ENCODE measurements at regions not wholly inside any gene's neighbourhood (a gene's known extent, or its start where the extent isn't known, plus 50 kb on each side); places are given as distances from the start of the nearest gene placed in this dataset.

DNA sequence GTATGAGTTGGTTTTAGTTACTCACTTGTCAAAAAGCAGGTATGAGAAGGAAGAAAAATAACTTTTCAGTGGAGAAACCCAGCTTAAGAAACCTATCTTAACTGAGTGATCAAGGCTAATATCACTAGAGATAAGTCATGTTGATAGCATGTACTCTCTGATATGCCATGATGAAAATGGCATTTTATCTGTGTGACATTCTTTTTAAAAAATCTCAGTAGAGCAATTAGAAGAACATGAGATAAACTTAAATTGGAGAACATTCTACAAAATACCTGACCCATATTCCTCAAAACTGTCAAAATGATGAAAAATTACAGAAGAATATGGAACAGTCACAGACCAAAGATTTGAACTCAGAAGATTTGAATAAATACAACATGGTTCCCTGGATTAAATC is 912.4 kb upstream of the ATXN7L3B start:
- no peaks in the 10 kb centered on the region for H3K27me3 Mint-ChIP-seq (ENCODE audit: low read depth in 3 of 3)
- TF ChIP-seq, protein P1, sequence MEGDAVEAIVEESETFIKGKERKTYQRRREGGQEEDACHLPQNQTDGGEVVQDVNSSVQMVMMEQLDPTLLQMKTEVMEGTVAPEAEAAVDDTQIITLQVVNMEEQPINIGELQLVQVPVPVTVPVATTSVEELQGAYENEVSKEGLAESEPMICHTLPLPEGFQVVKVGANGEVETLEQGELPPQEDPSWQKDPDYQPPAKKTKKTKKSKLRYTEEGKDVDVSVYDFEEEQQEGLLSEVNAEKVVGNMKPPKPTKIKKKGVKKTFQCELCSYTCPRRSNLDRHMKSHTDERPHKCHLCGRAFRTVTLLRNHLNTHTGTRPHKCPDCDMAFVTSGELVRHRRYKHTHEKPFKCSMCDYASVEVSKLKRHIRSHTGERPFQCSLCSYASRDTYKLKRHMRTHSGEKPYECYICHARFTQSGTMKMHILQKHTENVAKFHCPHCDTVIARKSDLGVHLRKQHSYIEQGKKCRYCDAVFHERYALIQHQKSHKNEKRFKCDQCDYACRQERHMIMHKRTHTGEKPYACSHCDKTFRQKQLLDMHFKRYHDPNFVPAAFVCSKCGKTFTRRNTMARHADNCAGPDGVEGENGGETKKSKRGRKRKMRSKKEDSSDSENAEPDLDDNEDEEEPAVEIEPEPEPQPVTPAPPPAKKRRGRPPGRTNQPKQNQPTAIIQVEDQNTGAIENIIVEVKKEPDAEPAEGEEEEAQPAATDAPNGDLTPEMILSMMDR (IDR thresholded peaks at IDR 0.05) = no peak
- H3K4me3 Mint-ChIP-seq = no peak overlapping the region
- Histone ChIP-seq H3K4me2 (replicated peaks; ENCODE audit: extremely low read depth, low read length, poor library complexity, severe bottlenecking) (no peak overlapping the region), H3K27ac (ENCODE audit: low read depth in 1 of 2, low read length in 2 of 2) (no peak overlapping the region), H3K27me3 (ENCODE audit: control insufficient read depth in 2 of 2, insufficient read depth in 2 of 2, low read length in 2 of 2) (no peaks in the 10 kb centered on the region), H2AFZ (ENCODE audit: insufficient read depth, low read depth, low read length, poor library complexity, severe bottlenecking) (no peak overlapping the region), H3K9me3 (replicated peaks in 1 of 2; ENCODE audit: control insufficient read depth in 1 of 2, insufficient read depth in 1 of 2, low read length in 2 of 2) (peaks cover 0 to 7% of the 10 kb centered on the region in 2 donors), H4K20me1 (ENCODE audit: insufficient read depth, low read length) (no peaks in the 10 kb centered on the region), H3K79me2 (ENCODE audit: insufficient read depth, low read length) (no peaks in the 10 kb centered on the region), H3K36me3 (replicated peaks in 1 of 2; ENCODE audit: control insufficient read depth in 1 of 2, insufficient read depth in 2 of 2, low read length in 2 of 2) (no peaks in the 10 kb centered on the region), H3K9ac (ENCODE audit: insufficient read depth, low read length, poor library complexity, severe bottlenecking) (no peak overlapping the region), H3K4me1 (ENCODE audit: control insufficient read depth in 1 of 2, insufficient read depth in 2 of 2, low read length in 2 of 2) (no peaks in the 10 kb centered on the region), H3K4me3 (replicated peaks in 1 of 3; ENCODE audit: low read depth in 2 of 3, low read length in 3 of 3) (no peak overlapping the region)
- no peaks in the 10 kb centered on the region for H3K36me3 Mint-ChIP-seq
- H3K9me3 Mint-ChIP-seq = peaks cover 0 to 2% (median 0%) of the 10 kb centered on the region in 7 donors
- intact Hi-C loops (cut with micrococcal nuclease) = no loop called here
- no peak for DNase-seq
- no peaks in the 10 kb centered on the region for H3K4me1 Mint-ChIP-seq
- H3K27ac Mint-ChIP-seq = no peak overlapping the region

DNA sequence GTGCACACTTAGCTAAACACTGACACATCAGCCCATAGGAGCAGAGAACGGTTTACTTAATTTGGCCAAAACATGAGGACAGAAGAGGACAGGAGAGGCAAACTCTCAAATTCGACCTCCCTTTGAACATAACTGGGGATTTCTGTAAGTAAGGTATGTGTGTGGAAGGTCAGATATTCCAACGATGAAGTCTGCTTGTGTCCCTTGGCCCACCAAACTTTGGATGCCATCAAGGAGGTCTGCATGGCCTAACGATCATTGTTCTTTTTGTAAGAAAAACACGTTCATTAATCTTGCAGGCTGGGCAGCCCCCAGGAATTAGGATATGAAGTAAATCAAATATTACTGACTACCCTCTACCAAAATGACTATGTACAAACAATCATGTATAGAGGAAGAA is 908.5 kb upstream of the ATXN7L3B start:
- 92% methylated on average over 2 of the region's 5 CpGs for WGBS (ENCODE audit: insufficient coverage)
- H3K36me3 Mint-ChIP-seq = no peaks in the 10 kb centered on the region

More for the DNA sequence above, 908.5 kb upstream of the ATXN7L3B start:
- Histone ChIP-seq H3K9me3 (replicated peaks in 1 of 2; ENCODE audit: control insufficient read depth in 1 of 2, insufficient read depth in 1 of 2, low read length in 2 of 2) (no peaks in the 10 kb centered on the region), H3K27me3 (ENCODE audit: control insufficient read depth in 2 of 2, insufficient read depth in 2 of 2, low read length in 2 of 2) (no peaks in the 10 kb centered on the region), H2AFZ (ENCODE audit: insufficient read depth, low read depth, low read length, poor library complexity, severe bottlenecking) (no peak overlapping the region), H3K27ac (ENCODE audit: low read depth in 1 of 2, low read length in 2 of 2) (no peak overlapping the region), H4K20me1 (ENCODE audit: insufficient read depth, low read length) (no peaks in the 10 kb centered on the region), H3K4me3 (replicated peaks in 1 of 3; ENCODE audit: low read depth in 2 of 3, low read length in 3 of 3) (no peak overlapping the region), H3K4me1 (ENCODE audit: control insufficient read depth in 1 of 2, insufficient read depth in 2 of 2, low read length in 2 of 2) (no peaks in the 10 kb centered on the region), H3K9ac (ENCODE audit: insufficient read depth, low read length, poor library complexity, severe bottlenecking) (no peak overlapping the region), H3K4me2 (replicated peaks; ENCODE audit: extremely low read depth, low read length, poor library complexity, severe bottlenecking) (no peak overlapping the region), H3K79me2 (ENCODE audit: insufficient read depth, low read length) (no peaks in the 10 kb centered on the region), H3K36me3 (replicated peaks in 1 of 2; ENCODE audit: control insufficient read depth in 1 of 2, insufficient read depth in 2 of 2, low read length in 2 of 2) (no peaks in the 10 kb centered on the region)
- Mint-ChIP-seq H3K4me3 (no peak overlapping the region), H3K27me3 (ENCODE audit: low read depth in 3 of 3) (no peaks in the 10 kb centered on the region), H3K4me1 (no peaks in the 10 kb centered on the region), H3K27ac (no peak overlapping the region), H3K9me3 (peaks cover 0 to 3% (median 0%) of the 10 kb centered on the region in 7 donors)
- no peak for DNase-seq
- intact Hi-C loops (cut with micrococcal nuclease) = no loop called here
- TF ChIP-seq, protein P1 (IDR thresholded peaks at IDR 0.05) = no peak

Data from CD14-positive monocyte (primary cell).